NOMO-1 (cell line): ENCODE measurements at regions not wholly inside any gene's neighbourhood (a gene's known extent, or its start where the extent isn't known, plus 50 kb on each side); places are given as distances from the start of the nearest gene placed in this dataset.
"Not testable (repeated sequence)": the region's sequence is repeated elsewhere in the genome, so short reads cannot be mapped to it uniquely, and the experiment has no call there.

Experiments used
- DNase-seq, 2 experiments: peaks; one replicate each; lab custom pipeline; 2025; ENCODE audit not compliant: unreplicated experiment in 2 of 2; lab: John Stamatoyannopoulos, UW

GRCh38 chr18:1464444-1465217, 560.0 kb downstream of the ADCYAP1 start:
- no peak for DNase-seq

DNA sequence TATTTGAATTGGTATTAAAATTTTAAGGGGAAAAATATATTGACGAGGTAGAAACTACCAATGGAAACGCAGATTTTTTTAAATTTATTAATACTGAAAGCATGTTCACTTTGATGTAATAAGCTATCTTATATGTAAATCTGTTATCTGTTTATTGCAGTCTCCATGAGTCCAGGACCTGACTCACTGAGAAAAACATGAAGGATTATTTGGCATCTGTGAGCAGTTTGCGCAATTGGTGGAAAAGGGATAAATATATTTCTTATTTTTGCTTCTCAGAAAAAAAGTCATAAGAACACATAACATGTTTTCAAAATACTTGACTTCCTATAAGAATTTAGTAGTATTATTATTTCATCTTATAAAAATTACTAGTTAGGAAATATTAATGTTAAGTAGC, 561.4 kb downstream of the ADCYAP1 start:
- DNase-seq: no peak

- no peak for DNase-seq
Measured at GRCh38 chr18:1467461-1467964, 562.8 kb downstream of the ADCYAP1 start.

GRCh38 chr18:1468550-1468949, 563.9 kb downstream of the ADCYAP1 start:
- no peak for DNase-seq

DNA sequence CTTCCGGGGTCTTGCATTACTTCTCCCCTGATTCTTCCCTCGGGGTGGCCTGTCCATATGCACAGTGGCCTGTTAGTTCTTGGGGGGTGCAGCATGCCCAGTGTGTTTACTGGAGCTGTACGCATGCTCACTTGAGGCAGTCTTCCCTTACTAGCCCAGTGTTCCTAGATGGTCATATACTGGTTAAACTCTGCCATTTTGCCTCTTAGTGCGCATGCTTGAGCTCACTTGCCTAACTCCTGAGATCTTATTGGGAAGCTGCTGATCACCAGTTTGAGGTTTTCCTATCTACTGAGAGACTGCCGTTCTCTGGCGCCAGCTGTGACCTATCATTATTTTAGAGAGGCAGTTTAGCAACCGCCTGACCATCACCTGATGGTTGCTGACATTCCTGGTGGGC, 571.2 kb downstream of the ADCYAP1 start:
- no peak for DNase-seq

GRCh38 chr18:1480309-1480708, 575.6 kb downstream of the ADCYAP1 start:
- no peak for DNase-seq

DNA sequence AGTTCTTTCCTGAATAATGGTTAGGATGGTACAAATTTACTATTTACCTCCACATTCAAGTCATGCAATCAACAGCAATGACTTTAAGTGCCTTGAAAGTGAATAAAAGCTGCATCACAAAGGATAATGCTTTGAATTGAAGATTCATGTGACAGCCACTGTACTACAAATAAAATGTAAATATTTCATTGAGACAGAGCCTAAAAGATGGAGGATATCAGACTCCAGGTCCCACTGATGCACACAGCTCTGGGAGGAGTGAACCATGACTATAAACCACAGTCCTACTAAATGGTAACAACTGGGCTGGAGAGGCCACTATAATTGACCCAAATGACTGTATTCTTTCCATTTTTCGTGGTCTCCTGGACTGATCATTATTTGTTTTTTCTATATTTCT, 576.9 kb downstream of the ADCYAP1 start:
- DNase-seq: no peak

- no peak for DNase-seq
Measured at GRCh38 chr18:1483385-1483784, 578.7 kb downstream of the ADCYAP1 start.

GRCh38 chr18:1487457-1487856, 582.8 kb downstream of the ADCYAP1 start:
- no peak for DNase-seq

GRCh38 chr18:1488394-1488793, 583.7 kb downstream of the ADCYAP1 start:
- DNase-seq: no peak

GRCh38 chr18:1488957-1489356, 584.3 kb downstream of the ADCYAP1 start:
- no peak for DNase-seq

- no peak for DNase-seq
Measured at GRCh38 chr18:1495387-1495786, 590.7 kb downstream of the ADCYAP1 start.

- no peak for DNase-seq
Measured at GRCh38 chr18:1496096-1496495, 591.4 kb downstream of the ADCYAP1 start.

GRCh38 chr18:1498216-1498615, 593.5 kb downstream of the ADCYAP1 start:
- DNase-seq: no peak

DNA sequence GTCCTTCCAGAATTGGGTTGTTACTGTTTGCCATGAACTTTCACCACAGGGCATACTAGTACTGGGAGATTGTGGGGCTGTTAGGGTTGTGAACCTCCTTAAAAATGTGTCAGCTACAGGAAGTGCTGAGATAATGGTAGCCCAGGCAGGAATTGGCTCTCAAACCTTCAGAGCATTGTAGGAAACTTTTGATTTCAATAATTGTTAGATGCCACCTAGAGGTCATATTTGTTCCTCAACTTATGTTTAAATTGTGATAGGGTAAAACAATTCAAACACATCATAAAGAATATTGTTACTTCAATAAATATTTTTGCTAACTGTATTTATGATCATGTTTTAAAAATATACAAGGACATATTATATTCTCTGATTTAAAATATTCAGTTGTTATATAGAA, 594.6 kb downstream of the ADCYAP1 start:
- DNase-seq: no peak

- no peak for DNase-seq
Measured at GRCh38 chr18:1503847-1504246, 599.2 kb downstream of the ADCYAP1 start.

- no peak for DNase-seq
Measured at GRCh38 chr18:1505856-1506255, 601.2 kb downstream of the ADCYAP1 start.

DNA sequence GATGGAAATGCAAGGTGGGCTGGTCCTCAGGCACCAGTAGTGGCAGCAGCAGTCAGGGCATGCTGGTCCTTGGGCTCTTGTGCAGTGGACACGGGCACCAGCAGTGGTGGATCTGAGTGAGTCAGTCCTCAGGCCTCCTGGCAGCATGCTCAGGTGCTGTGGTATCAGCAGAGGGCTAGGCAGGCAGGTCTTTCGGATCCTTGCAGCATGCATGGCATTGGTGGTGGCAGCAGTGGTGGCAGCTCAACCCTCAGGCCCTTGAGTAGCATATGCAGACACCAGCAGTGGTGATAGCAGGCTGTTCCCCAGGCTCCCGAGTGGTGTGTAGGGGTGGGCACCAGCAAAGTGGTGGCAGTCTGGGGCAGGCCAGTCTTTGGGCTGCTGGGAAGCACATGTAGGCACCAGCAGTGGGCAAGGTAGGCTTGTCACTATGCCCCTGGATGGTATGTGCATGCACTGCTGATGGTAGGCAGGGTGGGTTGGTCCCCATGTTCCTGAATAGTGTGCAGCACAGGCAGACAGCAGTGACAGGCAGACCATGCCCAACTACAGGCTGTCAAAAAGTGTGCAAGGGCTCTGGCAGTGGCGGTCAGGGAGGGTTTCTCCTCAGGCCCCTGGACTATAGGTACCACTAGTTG, 606.0 kb downstream of the ADCYAP1 start:
- no peak for DNase-seq

- DNase-seq: no peak
Measured at GRCh38 chr18:1511619-1512311, 607.1 kb downstream of the ADCYAP1 start.

DNA sequence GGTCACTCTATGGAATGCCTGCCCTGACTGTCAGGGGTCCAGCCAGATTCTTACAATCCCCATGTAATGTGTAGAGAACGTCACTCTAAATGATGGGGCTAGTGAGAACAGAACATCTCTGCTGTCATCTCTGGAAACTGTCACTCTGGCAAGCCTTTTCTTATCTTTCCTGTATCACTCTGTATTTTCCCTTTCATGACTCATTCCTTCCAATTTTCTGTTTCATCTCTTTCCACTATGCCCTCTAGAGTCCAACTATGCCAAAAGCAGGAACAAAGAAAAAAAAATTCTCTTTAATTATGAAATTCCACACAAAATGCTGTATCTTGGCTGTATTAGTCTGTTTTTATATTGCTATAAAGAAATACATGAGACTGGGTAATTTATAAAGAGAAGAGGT, 608.8 kb downstream of the ADCYAP1 start:
- DNase-seq: no peak

DNA sequence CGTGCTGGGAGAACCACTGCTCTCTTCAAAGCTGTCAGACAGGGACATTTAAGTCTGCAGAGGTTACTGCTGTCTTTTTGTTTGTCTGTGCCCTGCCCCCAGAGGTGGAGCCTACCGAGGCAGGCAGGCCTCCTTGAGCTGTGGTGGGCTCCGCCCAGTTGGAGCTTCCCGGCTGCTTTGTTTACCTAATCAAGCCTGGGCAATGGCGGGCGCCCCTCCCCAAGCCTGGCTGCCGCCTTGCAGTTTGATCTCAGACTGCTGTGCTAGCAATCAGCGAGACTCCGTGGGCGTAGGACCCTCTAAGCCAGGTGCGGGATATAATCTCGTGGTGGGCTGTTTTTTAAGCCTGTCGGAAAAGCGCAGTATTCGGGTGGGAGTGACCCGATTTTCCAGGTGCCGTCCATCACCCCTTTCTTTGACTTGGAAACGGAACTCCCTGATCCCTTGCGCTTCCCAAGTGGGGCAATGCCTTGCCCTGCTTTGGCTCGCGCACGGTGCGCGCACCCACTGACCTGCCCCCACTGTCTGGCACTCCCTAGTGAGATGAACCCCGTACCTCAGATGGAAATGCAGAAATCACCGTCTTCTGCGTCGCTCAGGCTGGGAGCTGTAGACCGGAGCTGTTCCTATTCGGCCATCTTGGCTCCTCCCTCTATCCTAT, 617.0 kb downstream of the ADCYAP1 start:
- DNase-seq: not testable (repeated sequence)
